ENCODE measurements at regions not wholly inside any gene's neighbourhood (a gene's known extent, or its start where the extent isn't known, plus 50 kb on each side); places are given as distances from the start of the nearest gene placed in this dataset.

- TF ChIP-seq CTCF (conservative IDR thresholded peaks at IDR 0.05; ENCODE audit: low read depth, low read length) (no peak), POLR2A (IDR thresholded peaks at IDR 0.05; ENCODE audit: low read depth, low read length) (no peak), ELK1 (IDR thresholded peaks at IDR 0.05; ENCODE audit: borderline replicate concordance, low read depth, low read length) (no peak), FOS (IDR thresholded peaks at IDR 0.05; ENCODE audit: low read depth, low read length) (no peak), RAD21 (IDR thresholded peaks at IDR 0.05; ENCODE audit: low read length) (no peak), MAFK (IDR thresholded peaks at IDR 0.05; ENCODE audit: low read depth, low read length) (no peak), BHLHE40 (IDR thresholded peaks at IDR 0.05; ENCODE audit: low read depth, low read length) (no peak), CEBPB (IDR thresholded peaks at IDR 0.05; ENCODE audit: low read depth, low read length) (no peak), RCOR1 (IDR thresholded peaks at IDR 0.05; ENCODE audit: insufficient replicate concordance, low read length) (no peak), MXI1 (IDR thresholded peaks at IDR 0.05; ENCODE audit: borderline replicate concordance, low read depth, low read length) (no peak), MAZ (IDR thresholded peaks at IDR 0.05; ENCODE audit: borderline replicate concordance, low read depth, low read length) (no peak), CHD1 (IDR thresholded peaks at IDR 0.05; ENCODE audit: low read depth, low read length) (no peak), NFE2L2 (IDR thresholded peaks at IDR 0.05; ENCODE audit: low read depth, low read length) (no peak)
- TF ChIP-seq, protein P1, sequence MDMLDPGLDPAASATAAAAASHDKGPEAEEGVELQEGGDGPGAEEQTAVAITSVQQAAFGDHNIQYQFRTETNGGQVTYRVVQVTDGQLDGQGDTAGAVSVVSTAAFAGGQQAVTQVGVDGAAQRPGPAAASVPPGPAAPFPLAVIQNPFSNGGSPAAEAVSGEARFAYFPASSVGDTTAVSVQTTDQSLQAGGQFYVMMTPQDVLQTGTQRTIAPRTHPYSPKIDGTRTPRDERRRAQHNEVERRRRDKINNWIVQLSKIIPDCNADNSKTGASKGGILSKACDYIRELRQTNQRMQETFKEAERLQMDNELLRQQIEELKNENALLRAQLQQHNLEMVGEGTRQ (IDR thresholded peaks at IDR 0.05; ENCODE audit: low read depth, low read length): no peak
These were observed 409.6 kb downstream of the GPAM start for GRCh38 chr10:111773950-111774349.
